SU-DHL-6 (cell line): ENCODE measurements at regions not wholly inside any gene's neighbourhood (a gene's known extent, or its start where the extent isn't known, plus 50 kb on each side); places are given as distances from the start of the nearest gene placed in this dataset.

Experiments
- CTCF ChIP-seq: fragments of 200-600 bp; sonication (generic); IDR thresholded peaks from one replicate; pipeline ENCODE4 v1.5.1; 2017; ENCODE audit warnings: antibody characterized with exemption, mild to moderate bottlenecking, low read length, moderate library complexity; ENCODE audit not compliant: insufficient read depth, poor library complexity, severe bottlenecking
- EZH2phosphoT487 ChIP-seq: fragments of 200-600 bp; sonication (generic), shearing (Covaris generic); conservative IDR thresholded peaks from 2 replicates; pipeline ENCODE4 v1.6.1; 2018; ENCODE audit warnings: mild to moderate bottlenecking, antibody characterized with exemption, low read length, moderate library complexity, mixed read lengths

- TF ChIP-seq CTCF (no peak), EZH2phosphoT487 (no peak)
These were observed 113.0 kb upstream of the VAMP7 start for GRCh38 chrX:155767876-155768769.
